NCI-H146 treated with DMSO at 0.1 percent for 48 hours (cell line): ENCODE measurements at regions not wholly inside any gene's neighbourhood (a gene's known extent, or its start where the extent isn't known, plus 50 kb on each side); places are given as distances from the start of the nearest gene placed in this dataset.
"Not testable (repeated sequence)": the region's sequence is repeated elsewhere in the genome, so short reads cannot be mapped to it uniquely, and the experiment has no call there.

Experiments used
- DNase-seq: peaks from one replicate; lab custom pipeline; 2025; ENCODE audit not compliant: unreplicated experiment; lab: John Stamatoyannopoulos, UW

DNA sequence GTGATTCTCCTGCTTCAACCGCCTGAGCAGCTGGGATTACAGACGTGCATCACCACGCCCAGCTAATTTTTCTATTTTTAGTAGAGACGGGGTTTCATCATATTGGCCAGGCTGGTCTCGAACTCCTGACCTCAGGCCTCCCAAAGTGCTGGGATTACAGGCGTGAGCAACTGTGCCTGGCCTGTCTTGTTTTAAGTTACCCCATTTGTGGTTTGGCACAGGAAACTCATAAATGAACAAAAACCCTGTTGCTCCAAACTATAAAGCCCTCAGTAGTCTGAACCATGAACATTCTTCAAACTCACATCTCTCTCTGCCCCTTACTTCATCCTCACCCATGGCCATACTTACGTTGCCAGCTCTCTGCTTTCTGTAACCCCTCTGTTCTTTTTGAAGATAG, 61.7 kb downstream of the RHOU start:
- DNase-seq = not testable (repeated sequence)

GRCh38 chr1:228798035-228798434, 62.8 kb downstream of the RHOU start:
- DNase-seq = no peak

GRCh38 chr1:228798548-228798947, 63.3 kb downstream of the RHOU start:
- no peak for DNase-seq

- no peak for DNase-seq
These were observed 64.6 kb downstream of the RHOU start for GRCh38 chr1:228799924-228800323.

DNA sequence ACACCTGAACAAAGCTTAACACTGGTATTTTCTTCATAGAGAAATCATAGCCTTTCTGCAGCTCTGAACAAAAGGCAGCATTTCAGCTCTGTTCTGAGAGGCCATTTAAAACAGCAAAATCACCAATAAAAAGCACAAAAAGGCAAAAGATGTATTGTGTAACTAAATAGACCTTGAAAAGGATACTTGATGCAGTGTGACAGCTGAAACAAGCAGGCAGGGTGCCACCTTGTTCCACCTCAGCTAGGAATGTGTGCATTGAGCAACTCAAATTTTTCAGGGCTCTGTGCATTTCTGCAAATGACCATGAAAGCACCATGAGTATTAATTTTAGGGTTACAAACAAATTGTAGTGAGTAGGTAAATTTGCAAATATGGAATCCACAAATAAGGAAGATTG, 65.8 kb downstream of the RHOU start:
- DNase-seq = no peak

- DNase-seq = no peak
These were observed 67.3 kb downstream of the RHOU start for GRCh38 chr1:228802386-228803220.

- DNase-seq = no peak
These were observed 68.1 kb downstream of the RHOU start for GRCh38 chr1:228803421-228803820.

- no peak for DNase-seq
These were observed 68.9 kb downstream of the RHOU start for GRCh38 chr1:228804173-228804572.

DNA sequence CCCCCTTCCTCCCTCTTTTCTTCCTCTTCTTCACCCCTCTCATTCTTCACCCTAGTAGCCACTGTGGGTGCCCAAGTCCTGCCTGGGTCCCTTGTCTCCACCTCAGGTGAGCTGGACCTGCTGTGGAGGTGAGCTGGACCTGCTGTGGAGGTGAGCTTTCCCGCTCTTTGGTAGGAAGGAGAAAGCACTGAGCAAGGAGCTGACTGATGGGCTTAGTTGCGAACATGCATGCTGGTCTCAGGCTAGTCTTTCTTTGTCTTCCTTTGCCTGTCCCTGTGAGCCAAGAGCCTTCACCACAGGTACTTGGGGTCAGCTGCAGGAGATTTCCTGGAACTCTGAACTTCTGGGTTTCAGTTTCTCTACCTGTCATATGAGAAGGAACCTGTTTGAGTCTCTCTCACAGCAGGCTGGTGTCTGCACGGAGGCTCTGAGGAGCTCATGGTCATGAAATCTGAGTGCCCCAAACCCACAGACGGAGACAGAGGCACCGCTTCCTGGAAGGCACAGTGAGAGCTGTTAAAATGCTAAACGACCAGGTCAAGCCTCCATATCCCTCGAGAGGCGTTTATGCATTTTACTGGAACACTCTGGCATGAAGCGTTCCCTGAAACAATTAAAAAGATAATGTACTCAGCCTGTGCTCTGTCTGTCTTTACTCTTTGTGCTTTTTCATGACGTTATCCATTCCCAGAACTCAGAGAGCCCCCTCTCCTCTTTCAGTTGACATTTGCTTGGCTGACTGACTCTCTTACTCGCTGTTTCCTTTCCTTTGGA, 69.5 kb downstream of the RHOU start:
- DNase-seq = no peak

GRCh38 chr1:228807904-228808605, 72.8 kb downstream of the RHOU start:
- no peak for DNase-seq

DNA sequence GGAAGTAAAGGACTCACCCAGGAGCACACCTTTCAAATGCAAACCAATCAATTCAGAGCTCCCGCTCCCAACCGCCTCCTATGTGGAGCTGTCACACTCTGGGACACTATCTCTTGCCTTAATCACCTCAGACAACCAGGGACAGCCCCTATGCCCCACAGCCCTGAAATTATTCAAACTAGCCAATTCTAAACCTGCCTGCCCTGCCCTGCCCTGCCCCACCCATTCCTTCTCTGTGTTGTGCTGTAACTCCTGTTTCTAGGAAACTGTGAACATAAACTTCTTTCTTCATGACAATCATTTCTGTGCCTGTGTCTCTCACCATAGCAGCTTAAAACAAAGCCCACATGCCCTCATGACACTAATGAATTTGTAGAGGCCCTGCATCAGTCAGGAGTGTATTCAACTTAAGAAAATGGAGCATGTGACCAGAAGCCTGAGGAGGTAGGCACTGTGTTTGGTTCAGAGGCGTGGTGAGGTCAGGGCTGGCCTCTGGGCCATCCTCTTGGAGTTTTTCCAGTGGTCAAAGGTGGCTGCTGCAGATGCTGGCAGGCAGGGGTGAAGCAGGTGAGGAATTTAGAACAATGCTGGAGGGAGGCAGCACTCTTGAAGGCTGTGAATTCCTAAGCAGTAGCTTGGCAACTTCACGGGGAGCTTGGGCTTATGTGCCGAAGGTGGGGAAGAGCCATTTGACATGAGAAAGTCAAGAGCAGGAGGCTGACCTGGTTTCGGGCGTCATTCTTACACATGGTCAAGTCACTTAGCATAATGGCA, 74.5 kb downstream of the RHOU start:
- no peak for DNase-seq

GRCh38 chr1:228810395-228810758, 75.1 kb downstream of the RHOU start:
- no peak for DNase-seq

DNA sequence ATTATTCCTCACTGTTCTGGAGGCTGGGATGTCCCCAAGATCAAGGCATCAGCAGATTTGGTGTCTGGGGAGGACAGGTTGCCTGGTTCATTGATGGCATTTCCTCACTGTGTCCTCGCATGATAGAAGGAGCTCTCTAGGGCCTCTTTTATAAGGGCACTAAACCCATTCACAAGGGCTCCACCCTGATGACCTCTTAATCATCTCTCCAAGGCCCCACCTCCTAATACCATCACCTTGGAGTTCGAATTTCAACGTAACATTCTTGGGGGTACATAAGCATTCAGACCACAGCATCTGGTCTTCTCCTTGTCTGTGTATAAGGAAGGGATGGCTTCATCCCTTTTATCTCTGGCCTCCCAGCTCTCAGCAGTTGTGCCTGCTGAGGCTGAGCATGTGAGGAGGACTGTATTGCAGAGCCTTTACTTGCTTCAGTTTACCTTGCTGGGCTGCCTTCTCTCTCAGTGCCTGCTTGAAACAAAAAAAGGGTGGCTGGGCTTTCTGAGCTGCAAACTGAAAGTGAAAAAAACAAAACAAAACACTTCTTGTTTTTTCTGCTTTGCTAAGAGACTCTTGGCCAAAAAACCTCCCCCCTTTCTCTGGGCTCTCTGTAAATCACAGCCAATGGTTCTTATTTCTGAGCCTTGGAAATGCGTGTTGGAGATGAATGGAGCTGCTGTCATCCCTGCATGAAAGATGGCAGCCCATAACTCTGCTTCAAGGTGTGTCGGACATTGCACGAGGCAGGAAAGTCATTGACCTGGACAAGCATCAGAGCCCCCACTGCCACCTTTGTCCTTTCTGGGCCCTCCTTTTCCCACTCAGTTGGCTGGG, 75.8 kb downstream of the RHOU start:
- no peak for DNase-seq

- DNase-seq = no peak
These were observed 76.5 kb downstream of the RHOU start for GRCh38 chr1:228811712-228812305.

- no peak for DNase-seq
These were observed 77.7 kb downstream of the RHOU start for GRCh38 chr1:228812961-228813360.

DNA sequence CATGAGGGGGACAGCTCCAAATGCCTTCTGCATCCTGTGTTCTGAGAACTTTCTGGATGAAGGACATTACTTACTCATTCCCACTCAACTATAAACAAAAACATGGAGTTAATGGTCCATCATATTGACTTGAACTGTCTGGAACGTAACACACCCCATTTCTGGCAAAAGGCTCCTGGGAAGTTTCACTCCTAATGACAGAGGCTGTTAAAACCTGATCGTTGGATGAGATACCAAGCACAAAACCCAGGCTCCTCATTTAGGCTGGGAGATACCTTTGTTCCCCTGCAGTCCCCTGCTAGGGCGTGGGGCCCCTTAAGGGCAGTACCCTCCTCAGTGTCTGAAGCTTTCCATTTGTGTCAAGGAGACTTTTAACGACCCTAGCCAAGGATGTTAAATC, 78.9 kb downstream of the RHOU start:
- no peak for DNase-seq

DNA sequence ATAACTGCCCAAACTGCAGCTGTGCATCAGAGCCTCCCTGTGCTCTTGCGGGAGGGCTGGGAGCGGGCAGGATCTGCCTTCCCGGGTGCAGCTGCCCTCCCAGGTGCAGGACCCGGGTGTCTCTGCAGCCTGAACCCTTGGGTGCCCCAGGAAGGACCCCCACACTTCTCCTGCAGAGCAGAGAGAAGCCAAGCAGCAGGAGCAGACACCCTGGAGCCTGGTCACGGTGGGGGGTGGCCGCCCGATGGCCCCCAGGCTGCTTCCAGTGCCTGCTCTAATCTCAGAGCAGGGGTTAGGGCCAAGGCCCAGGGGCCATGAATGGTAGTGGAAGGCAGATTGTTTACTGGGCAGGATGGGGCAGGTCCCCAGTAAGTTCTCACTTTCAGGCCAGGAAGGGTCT, 83.0 kb downstream of the RHOU start:
- no peak for DNase-seq

GRCh38 chr1:228818928-228819630, 83.8 kb downstream of the RHOU start:
- no peak for DNase-seq

DNA sequence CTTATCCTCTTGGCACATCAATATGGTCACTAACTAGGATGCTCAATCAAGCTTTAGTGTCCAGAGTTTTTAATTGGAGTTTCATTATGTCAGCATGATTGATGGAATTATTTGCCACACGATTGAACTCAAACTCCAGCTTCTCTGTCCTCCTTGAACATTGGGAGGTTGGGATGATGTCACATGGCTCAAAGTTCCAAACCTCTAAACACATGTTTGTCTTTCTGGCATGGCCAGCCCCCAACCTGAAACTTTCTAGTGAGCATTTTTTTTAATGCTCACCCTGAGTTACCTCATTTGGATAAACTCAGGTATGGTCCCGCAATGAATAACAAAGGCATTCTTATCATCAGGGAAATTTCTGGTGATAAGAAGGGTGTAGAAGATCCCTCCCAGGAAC, 86.0 kb downstream of the RHOU start:
- no peak for DNase-seq
